ENCODE measurements at regions not wholly inside any gene's neighbourhood (a gene's known extent, or its start where the extent isn't known, plus 50 kb on each side); places are given as distances from the start of the nearest gene placed in this dataset.

DNA sequence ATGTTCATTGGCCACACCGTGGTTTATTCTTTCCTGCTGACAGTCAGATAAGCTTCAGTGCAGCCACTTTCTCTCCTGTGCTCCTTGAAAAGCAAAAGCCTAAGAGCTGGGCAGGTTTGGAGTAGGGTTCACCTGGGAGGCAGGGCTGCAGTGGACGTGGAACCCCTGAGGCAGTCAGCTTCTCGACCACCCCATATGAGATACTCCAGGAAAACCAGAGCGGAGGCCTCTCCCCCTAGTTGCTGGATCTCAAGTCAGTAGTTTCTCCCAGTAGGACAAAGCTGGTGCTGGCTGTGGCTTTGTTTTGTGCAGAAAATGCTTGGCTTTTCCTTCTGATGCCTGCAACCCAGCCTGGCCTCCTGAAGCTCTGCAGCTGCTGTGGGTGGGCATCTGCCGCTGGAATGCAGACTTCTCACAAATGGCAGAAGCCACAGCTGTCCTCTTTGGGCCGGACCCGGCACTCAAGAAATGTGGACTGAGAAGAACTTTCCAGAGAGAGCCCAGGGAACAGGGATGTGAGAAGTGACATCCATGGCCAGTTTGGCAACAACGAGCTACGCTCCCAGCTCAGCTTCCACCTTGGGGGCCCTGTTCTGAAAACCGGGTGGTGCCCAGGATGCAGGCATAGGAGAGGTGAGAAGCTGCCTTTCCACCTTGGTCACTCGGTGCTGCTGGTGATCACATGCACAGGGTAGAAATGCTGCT is 276.6 kb upstream of the TCERG1L start:
- DNase-seq (ENCODE audit: low read depth) = no peak

DNA sequence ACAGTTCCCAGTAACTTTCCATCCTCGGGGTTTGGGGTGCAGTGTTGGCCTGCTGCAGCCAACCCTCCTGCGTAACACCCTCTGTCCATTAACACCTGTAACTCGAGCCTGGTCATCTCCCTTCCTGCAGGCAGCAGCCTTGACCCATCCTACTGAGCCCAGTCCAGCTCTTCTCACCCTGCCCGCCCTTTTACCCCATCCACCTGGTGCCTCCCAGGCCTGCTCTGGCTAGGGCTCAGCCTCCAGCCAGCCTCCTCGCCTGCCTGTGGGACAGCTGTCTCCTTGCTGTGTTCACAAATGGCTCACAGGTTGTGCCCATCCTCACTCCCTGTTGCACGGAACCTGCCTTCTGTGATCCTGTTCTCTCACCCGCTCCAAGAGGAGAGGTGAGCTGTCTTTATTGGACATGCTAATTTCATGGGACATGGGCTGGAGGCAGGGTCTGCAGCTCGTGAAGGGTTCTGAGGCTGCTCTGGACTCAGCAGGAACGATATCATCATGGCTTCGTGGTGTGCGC is 277.2 kb upstream of the TCERG1L start:
- Histone ChIP-seq H3K4me3 (ENCODE audit: low read depth, low read length) (no peak overlapping the region), H3K27me3 (ENCODE audit: control insufficient read depth, insufficient read depth, low read length) (no peaks in the 10 kb centered on the region), H3K36me3 (ENCODE audit: control insufficient read depth, insufficient read depth, low read length) (no peaks in the 10 kb centered on the region)
- DNase-seq (ENCODE audit: low read depth) = no peak
- TF ChIP-seq, protein P1, sequence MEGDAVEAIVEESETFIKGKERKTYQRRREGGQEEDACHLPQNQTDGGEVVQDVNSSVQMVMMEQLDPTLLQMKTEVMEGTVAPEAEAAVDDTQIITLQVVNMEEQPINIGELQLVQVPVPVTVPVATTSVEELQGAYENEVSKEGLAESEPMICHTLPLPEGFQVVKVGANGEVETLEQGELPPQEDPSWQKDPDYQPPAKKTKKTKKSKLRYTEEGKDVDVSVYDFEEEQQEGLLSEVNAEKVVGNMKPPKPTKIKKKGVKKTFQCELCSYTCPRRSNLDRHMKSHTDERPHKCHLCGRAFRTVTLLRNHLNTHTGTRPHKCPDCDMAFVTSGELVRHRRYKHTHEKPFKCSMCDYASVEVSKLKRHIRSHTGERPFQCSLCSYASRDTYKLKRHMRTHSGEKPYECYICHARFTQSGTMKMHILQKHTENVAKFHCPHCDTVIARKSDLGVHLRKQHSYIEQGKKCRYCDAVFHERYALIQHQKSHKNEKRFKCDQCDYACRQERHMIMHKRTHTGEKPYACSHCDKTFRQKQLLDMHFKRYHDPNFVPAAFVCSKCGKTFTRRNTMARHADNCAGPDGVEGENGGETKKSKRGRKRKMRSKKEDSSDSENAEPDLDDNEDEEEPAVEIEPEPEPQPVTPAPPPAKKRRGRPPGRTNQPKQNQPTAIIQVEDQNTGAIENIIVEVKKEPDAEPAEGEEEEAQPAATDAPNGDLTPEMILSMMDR (IDR thresholded peaks at IDR 0.05; ENCODE audit: insufficient read depth, low read length, poor library complexity, severe bottlenecking) = no peak

More for the DNA sequence above, 276.6 kb upstream of the TCERG1L start:
- Histone ChIP-seq H3K27me3 (ENCODE audit: control insufficient read depth, insufficient read depth, low read length) (no peaks in the 10 kb centered on the region), H3K36me3 (ENCODE audit: control insufficient read depth, insufficient read depth, low read length) (no peaks in the 10 kb centered on the region), H3K4me3 (ENCODE audit: low read depth, low read length) (no peak overlapping the region)
- TF ChIP-seq, protein P1 (IDR thresholded peaks at IDR 0.05; ENCODE audit: insufficient read depth, low read length, poor library complexity, severe bottlenecking) = no peak

DNA sequence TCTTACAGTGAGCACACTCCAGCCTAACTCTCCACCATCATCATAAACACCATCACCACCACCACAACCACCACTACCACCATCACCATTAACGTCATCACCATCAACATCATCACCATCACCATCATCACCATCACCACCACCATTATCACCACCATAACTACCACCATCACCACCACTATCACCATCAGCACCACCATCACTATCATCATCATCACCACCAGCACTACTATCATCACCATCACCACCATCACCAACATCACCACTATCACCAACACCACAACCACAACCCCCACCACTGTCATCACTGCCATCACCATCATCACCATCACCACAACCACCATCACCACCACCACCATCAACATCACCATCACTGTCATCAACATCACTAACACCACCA is 279.0 kb upstream of the TCERG1L start:
- DNase-seq (ENCODE audit: low read depth) = no peak
- TF ChIP-seq, protein P1 (IDR thresholded peaks at IDR 0.05; ENCODE audit: insufficient read depth, low read length, poor library complexity, severe bottlenecking) = no peak
- Histone ChIP-seq H3K4me3 (ENCODE audit: low read depth, low read length) (no peak overlapping the region), H3K36me3 (ENCODE audit: control insufficient read depth, insufficient read depth, low read length) (no peaks in the 10 kb centered on the region), H3K27me3 (ENCODE audit: control insufficient read depth, insufficient read depth, low read length) (no peaks in the 10 kb centered on the region)

DNA sequence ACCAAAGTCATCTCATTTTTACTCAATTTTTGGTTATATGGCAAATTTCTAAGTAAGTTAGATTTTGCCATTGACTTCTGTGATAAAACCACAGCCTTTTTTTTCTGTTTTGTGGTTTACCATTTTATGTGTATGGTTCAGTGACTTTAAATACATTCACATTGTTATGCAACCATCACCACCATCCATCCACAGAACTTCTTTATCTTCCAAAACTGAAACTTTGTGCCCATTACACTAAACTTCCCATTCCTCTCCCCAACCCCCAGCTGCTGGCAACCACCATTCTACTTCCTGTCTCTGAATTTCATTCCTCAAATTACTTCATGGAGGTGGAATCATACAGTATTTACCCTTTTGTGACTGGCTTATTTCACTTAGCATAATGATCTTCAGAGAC is 280.4 kb upstream of the TCERG1L start:
- Histone ChIP-seq H3K4me3 (ENCODE audit: low read depth, low read length) (no peak overlapping the region), H3K36me3 (ENCODE audit: control insufficient read depth, insufficient read depth, low read length) (no peaks in the 10 kb centered on the region), H3K27me3 (ENCODE audit: control insufficient read depth, insufficient read depth, low read length) (no peaks in the 10 kb centered on the region)
- DNase-seq (ENCODE audit: low read depth) = no peak
- TF ChIP-seq, protein P1 (IDR thresholded peaks at IDR 0.05; ENCODE audit: insufficient read depth, low read length, poor library complexity, severe bottlenecking) = no peak

DNA sequence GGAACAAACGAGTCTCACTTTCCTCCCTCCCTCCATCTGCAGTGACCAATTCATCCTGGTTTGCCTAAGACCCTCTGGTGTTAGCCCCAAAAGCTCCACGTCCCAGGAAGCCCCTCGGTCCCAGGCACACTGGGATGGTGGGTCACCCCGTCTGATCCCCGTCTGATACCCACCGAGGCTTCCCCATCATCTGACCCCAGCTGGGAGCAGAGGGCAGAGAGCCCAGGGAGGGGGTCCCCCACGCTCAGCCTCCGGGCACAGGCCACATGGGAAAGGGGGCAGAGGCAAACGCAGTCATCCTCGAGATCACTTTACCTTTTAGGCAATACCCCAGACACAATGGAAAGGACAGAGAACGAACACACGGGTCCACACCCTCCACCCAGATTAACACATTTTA is 291.6 kb upstream of the PPP2R2D start:
- Histone ChIP-seq H3K4me3 (ENCODE audit: low read depth, low read length) (no peak overlapping the region), H3K27me3 (ENCODE audit: control insufficient read depth, insufficient read depth, low read length) (no peaks in the 10 kb centered on the region), H3K36me3 (ENCODE audit: control insufficient read depth, insufficient read depth, low read length) (no peaks in the 10 kb centered on the region)
- DNase-seq (ENCODE audit: low read depth) = no peak
- TF ChIP-seq, protein P1 (IDR thresholded peaks at IDR 0.05; ENCODE audit: insufficient read depth, low read length, poor library complexity, severe bottlenecking) = no peak

DNA sequence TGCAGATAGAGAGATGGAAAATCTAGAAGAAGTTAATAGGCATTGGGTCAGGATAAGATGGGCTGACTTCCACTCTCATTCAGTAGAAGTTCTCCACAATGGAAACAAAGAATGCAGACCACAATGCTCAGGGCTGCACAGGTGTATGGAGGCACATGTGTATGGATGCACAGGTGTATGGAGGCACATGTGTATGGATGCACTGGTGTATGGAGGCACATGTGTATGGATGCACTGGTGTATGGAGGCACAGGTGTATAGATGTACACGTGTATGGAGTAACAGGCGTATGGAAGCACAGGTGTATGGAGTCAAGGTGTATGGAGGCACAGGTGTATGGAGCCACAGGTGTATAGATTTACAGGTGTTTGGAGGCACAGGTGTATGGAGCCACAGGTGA is 285.7 kb upstream of the PPP2R2D start:
- Histone ChIP-seq H3K4me3 (ENCODE audit: low read depth, low read length) (no peak overlapping the region), H3K27me3 (ENCODE audit: control insufficient read depth, insufficient read depth, low read length) (no peaks in the 10 kb centered on the region), H3K36me3 (ENCODE audit: control insufficient read depth, insufficient read depth, low read length) (no peaks in the 10 kb centered on the region)
- no peak for DNase-seq (ENCODE audit: low read depth)
- TF ChIP-seq, protein P1 (IDR thresholded peaks at IDR 0.05; ENCODE audit: insufficient read depth, low read length, poor library complexity, severe bottlenecking) = no peak

Measured in kidney epithelial cell (primary cell).